ENCODE measurements at regions not wholly inside any gene's neighbourhood (a gene's known extent, or its start where the extent isn't known, plus 50 kb on each side); places are given as distances from the start of the nearest gene placed in this dataset.

DNA sequence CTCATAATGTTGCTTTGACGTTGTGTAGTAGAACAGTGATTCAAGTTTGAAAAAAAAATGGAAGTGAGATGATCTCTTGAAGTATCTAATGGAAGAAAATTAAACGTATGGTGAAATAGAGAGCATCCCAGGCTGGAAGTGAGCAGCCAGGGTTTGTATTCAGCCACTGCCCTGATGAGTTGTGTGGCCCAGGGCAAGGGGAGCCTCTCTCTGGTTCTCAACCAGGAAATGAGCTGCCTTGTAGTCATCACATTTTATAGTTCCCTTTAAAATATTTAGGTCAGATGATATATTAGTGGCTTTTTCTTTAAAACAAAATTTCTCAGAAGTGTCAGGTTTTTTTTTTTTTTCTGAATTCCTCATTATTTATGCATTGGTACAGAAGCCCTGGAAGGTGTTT, 150.3 kb downstream of the GPAT3 start:
- TF ChIP-seq POLR2A (IDR thresholded peaks at IDR 0.05; ENCODE audit: low read depth) (no peak), POLR2AphosphoS5 (IDR thresholded peaks at IDR 0.05) (no peak), EP300 (IDR thresholded peaks at IDR 0.05) (no peak)
- TF ChIP-seq, protein P1, sequence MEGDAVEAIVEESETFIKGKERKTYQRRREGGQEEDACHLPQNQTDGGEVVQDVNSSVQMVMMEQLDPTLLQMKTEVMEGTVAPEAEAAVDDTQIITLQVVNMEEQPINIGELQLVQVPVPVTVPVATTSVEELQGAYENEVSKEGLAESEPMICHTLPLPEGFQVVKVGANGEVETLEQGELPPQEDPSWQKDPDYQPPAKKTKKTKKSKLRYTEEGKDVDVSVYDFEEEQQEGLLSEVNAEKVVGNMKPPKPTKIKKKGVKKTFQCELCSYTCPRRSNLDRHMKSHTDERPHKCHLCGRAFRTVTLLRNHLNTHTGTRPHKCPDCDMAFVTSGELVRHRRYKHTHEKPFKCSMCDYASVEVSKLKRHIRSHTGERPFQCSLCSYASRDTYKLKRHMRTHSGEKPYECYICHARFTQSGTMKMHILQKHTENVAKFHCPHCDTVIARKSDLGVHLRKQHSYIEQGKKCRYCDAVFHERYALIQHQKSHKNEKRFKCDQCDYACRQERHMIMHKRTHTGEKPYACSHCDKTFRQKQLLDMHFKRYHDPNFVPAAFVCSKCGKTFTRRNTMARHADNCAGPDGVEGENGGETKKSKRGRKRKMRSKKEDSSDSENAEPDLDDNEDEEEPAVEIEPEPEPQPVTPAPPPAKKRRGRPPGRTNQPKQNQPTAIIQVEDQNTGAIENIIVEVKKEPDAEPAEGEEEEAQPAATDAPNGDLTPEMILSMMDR (IDR thresholded peaks at IDR 0.05), result no peak
